Gastroesophageal sphincter (tissue), 4 donors: ENCODE measurements at regions not wholly inside any gene's neighbourhood (a gene's known extent, or its start where the extent isn't known, plus 50 kb on each side); places are given as distances from the start of the nearest gene placed in this dataset.

Source experiments
- ATAC-seq: fragments of 150-250 bp; one replicate; pipeline ENCODE4 v1.9.1; 2016; ENCODE audit warnings: mild to moderate bottlenecking, moderate library complexity
- H3K27ac ChIP-seq, 4 donors: fragments of 200-600 bp; sonication (generic) in 3 of 4; 1 replicate in 3 of 4; 2 replicates in 1 of 4; pipeline ENCODE4 v1.5.1; 2016 to 2019
- H3K27me3 ChIP-seq: fragments of 200-600 bp; sonication (generic); one replicate; pipeline ENCODE4 v1.5.1; 2019
- H3K36me3 ChIP-seq, 2 donors: fragments of 200-600 bp; sonication (generic); one replicate each; pipeline ENCODE4 v1.5.1; 2019; ENCODE audit warnings: control low read depth in 1 of 2
- H3K4me1 ChIP-seq, 3 donors: fragments of 200-600 bp; sonication (generic); 1 replicate in 2 of 3; 2 replicates in 1 of 3; pipeline ENCODE4 v1.5.1; 2016 to 2019; ENCODE audit warnings: control low read depth in 2 of 3
- H3K4me3 ChIP-seq, 2 donors: fragments of 200-600 bp; sonication (generic); one replicate each; pipeline ENCODE4 v1.5.1; 2019; ENCODE audit warnings: mild to moderate bottlenecking in 1 of 2, moderate library complexity in 1 of 2
- H3K9me3 ChIP-seq, 3 donors: fragments of 200-600 bp; sonication (generic); one replicate each; pipeline ENCODE4 v1.5.1; 2017 to 2019; ENCODE audit warnings: control low read depth in 2 of 3
- EP300 ChIP-seq: sonication (generic); formaldehyde crosslinking; IDR thresholded peaks from one replicate; pipeline ENCODE4 v1.6.1; 2017; ENCODE audit warnings: antibody characterized with exemption, mild to moderate bottlenecking
- POLR2A ChIP-seq, 2 donors: fragments of 450-650 bp; IDR thresholded peaks; one replicate each; pipeline ENCODE4 v1.6.1; 2017; ENCODE audit warnings: antibody characterized with exemption in 2 of 2, mild to moderate bottlenecking in 2 of 2, moderate library complexity in 1 of 2
- POLR2AphosphoS5 ChIP-seq: sonication (generic); formaldehyde crosslinking; IDR thresholded peaks from one replicate; pipeline ENCODE4 v1.6.1; 2017; ENCODE audit warnings: antibody characterized with exemption
- WGBS, 2 donors: methylation state at CpG; one replicate each; pipeline ENCODE4 v1.1.5; 2018; ENCODE audit warnings: low coverage in 1 of 2; 5-methylcytosine and 5-hydroxymethylcytosine counted together
- TF ChIP-seq, protein P1 (sequence below), 4 experiments: fragments of 200-600 bp in 2 of 4; fragments of 450-650 bp in 2 of 4; sonication (generic) in 1 of 4; IDR thresholded peaks; one replicate each; pipeline ENCODE4 v1.5.1; 2017 to 2019; ENCODE audit warnings: antibody characterized with exemption in 4 of 4, mild to moderate bottlenecking in 2 of 4, moderate library complexity in 2 of 4

DNA sequence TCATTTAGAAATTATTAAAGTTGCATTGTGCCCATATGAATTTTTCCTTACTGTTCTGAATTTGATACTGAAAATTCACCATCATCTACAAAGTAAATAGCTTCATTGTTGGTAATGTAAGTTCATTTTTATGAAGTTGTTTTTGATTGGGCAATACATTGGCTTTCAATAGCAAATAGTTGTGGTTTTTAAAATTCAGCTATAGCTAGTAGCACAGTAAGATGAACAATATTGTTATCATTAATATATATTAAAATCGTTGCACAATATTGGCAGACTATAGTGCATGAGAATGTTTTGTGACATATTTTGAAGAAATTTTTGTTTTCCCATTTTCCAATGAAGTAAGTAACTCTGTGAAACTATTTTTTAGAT, 575.0 kb downstream of the PRKD1 start:
- Histone ChIP-seq H3K27ac (no peak overlapping the region), H3K4me1 (no peaks in the 10 kb centered on the region), H3K27me3 (no peaks in the 10 kb centered on the region), H3K9me3 (no peaks in the 10 kb centered on the region), H3K36me3 (no peaks in the 10 kb centered on the region), H3K4me3 (no peak overlapping the region)
- no peak for ATAC-seq
- TF ChIP-seq EP300: no peak
- TF ChIP-seq, protein P1, sequence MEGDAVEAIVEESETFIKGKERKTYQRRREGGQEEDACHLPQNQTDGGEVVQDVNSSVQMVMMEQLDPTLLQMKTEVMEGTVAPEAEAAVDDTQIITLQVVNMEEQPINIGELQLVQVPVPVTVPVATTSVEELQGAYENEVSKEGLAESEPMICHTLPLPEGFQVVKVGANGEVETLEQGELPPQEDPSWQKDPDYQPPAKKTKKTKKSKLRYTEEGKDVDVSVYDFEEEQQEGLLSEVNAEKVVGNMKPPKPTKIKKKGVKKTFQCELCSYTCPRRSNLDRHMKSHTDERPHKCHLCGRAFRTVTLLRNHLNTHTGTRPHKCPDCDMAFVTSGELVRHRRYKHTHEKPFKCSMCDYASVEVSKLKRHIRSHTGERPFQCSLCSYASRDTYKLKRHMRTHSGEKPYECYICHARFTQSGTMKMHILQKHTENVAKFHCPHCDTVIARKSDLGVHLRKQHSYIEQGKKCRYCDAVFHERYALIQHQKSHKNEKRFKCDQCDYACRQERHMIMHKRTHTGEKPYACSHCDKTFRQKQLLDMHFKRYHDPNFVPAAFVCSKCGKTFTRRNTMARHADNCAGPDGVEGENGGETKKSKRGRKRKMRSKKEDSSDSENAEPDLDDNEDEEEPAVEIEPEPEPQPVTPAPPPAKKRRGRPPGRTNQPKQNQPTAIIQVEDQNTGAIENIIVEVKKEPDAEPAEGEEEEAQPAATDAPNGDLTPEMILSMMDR (IDR thresholded peaks at IDR 0.05): no peak
- TF ChIP-seq POLR2AphosphoS5: no peak
- TF ChIP-seq POLR2A (IDR thresholded peaks at IDR 0.05): no peak
- 90% methylated on average over 1 of the region's 1 CpG for WGBS, 2 donors

DNA sequence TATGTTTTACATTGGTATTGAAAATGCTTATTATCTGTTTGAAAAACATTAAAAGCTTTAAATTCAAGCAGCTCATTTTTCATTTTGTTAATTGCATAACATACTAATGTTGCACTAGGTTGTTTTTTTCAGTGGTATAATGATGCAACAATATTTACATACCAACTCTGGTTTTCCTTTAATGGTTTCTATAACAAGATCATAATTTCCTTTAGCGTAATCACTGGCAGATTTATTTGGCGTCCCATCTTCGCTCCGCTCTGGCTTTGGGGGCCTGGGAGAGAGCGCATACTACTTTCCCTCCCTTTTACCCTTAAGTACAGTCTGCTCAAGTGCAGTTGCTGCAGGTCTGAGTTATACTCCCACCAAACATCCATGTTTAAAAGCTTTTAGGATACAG, 574.1 kb downstream of the PRKD1 start:
- 98 to 100% methylated on average over 5 of the region's 5 CpGs for WGBS, 2 donors
- Histone ChIP-seq H3K4me3 (no peak overlapping the region), H3K27ac (no peak overlapping the region), H3K9me3 (no peaks in the 10 kb centered on the region), H3K36me3 (no peaks in the 10 kb centered on the region), H3K27me3 (no peaks in the 10 kb centered on the region), H3K4me1 (no peaks in the 10 kb centered on the region)
- TF ChIP-seq POLR2AphosphoS5 (no peak), POLR2A (IDR thresholded peaks at IDR 0.05) (no peak), EP300 (no peak)
- TF ChIP-seq, protein P1 (IDR thresholded peaks at IDR 0.05): no peak
- ATAC-seq: no peak

DNA sequence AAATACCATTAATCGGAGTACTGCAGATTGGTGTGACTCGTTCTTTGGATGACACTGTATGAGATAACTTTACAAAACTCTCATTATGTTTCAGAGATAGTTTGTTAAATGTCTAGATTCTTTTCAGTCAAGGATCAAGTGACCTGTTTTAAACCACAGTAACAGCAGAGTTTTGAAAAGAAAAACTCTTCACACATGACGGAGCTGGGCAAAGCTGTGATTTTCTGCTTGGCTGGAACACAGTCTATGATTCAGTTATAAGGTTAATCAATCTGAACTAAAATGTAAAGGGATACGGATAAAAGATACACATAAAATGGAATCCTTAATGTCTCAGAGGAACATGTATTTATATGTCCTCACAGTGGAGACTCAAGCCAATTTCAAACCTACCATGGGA, 573.2 kb downstream of the PRKD1 start:
- no peak for ATAC-seq
- Histone ChIP-seq H3K36me3 (no peaks in the 10 kb centered on the region), H3K9me3 (no peaks in the 10 kb centered on the region), H3K4me3 (no peak overlapping the region), H3K27ac (no peak overlapping the region), H3K4me1 (no peaks in the 10 kb centered on the region), H3K27me3 (no peaks in the 10 kb centered on the region)
- 46 to 63% methylated on average over 3 to 4 of the region's 4 CpGs for WGBS, 2 donors
- TF ChIP-seq EP300: no peak
- TF ChIP-seq POLR2A (IDR thresholded peaks at IDR 0.05): no peak
- TF ChIP-seq, protein P1 (IDR thresholded peaks at IDR 0.05): no peak
- TF ChIP-seq POLR2AphosphoS5: no peak

DNA sequence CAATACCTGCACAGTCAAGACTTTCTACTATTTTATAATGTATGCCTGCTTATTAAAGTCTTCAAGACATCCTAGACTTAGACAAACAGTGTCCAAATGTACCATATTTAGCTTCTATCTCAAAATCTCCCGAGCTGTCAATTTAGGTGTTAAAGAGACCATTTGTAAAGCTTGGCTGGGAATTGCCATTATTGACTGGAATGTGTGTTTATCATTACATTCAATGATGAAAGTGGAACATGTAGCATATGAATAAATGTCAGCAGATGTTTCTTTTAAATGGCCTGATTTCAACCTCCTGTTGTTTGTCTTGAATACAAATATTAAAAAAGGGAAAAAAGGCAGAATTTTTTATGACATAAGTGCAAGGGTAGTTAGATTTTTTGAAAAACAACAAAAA, 572.3 kb downstream of the PRKD1 start:
- H3K27me3 ChIP-seq: no peaks in the 10 kb centered on the region
- no peaks in the 10 kb centered on the region for H3K36me3 ChIP-seq
- H3K9me3 ChIP-seq: no peaks in the 10 kb centered on the region
- no peaks in the 10 kb centered on the region for H3K4me1 ChIP-seq
- WGBS, 2 donors: 50 to 75% methylated on average over 1 of the region's 1 CpG
- H3K4me3 ChIP-seq: no peak overlapping the region
- TF ChIP-seq POLR2A (IDR thresholded peaks at IDR 0.05): no peak
- TF ChIP-seq, protein P1 (IDR thresholded peaks at IDR 0.05): no peak
- no peak for TF ChIP-seq POLR2AphosphoS5
- TF ChIP-seq EP300: no peak
- ATAC-seq: no peak
- H3K27ac ChIP-seq: no peak overlapping the region

DNA sequence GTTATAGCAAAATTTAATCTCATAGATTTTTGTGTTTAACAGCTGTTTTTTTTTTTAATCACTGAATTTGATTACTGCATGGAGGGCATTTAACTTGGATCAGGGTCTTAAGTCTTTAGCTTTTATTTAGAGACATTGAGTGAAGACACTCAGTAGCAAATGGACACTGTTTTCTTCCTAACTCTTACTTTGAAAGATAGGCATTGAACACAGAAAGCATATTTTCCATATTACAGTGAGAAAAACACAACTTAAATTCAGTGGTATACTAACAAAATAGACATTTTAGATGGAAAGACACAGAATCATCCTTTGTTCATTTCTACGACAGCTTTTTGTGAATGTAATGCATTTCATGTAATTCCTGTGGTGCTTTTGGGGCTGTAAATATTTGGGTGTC, 571.8 kb downstream of the PRKD1 start:
- no peak overlapping the region for H3K27ac ChIP-seq
- H3K4me3 ChIP-seq: no peak overlapping the region
- H3K9me3 ChIP-seq: no peaks in the 10 kb centered on the region
- H3K4me1 ChIP-seq: no peaks in the 10 kb centered on the region
- TF ChIP-seq POLR2A (IDR thresholded peaks at IDR 0.05): no peak
- TF ChIP-seq, protein P1 (IDR thresholded peaks at IDR 0.05): no peak
- H3K27me3 ChIP-seq: no peaks in the 10 kb centered on the region
- H3K36me3 ChIP-seq: no peaks in the 10 kb centered on the region
- 87 to 89% methylated on average over 1 of the region's 1 CpG for WGBS, 2 donors
- no peak for ATAC-seq
